ENCODE measurements at regions not wholly inside any gene's neighbourhood (a gene's known extent, or its start where the extent isn't known, plus 50 kb on each side); places are given as distances from the start of the nearest gene placed in this dataset.

GRCh38 chr2:116444256-116444872 is 1370.1 kb upstream of the DDX18 start:
- SMC1A ChIA-PET (ENCODE audit: uncharacterized antibody, unreplicated experiment) = no interaction called here
- Histone ChIP-seq H2AFZ (ENCODE audit: control insufficient read depth, low read depth, low read length) (no peak overlapping the region), H3K27ac (ENCODE audit: control insufficient read depth, insufficient read depth) (no peak overlapping the region), H3K9ac (ENCODE audit: control insufficient read depth, insufficient read depth, low read length) (no peak overlapping the region), H3K9me3 (replicated peaks; ENCODE audit: control insufficient read depth, insufficient read depth, low read length) (no peaks in the 10 kb centered on the region; the same call in 2 of the 3 replicates), H3K4me3 (no peak overlapping the region), H3K27me3 (replicated peaks in 1 of 2; ENCODE audit: control insufficient read depth in 2 of 2, insufficient read depth in 2 of 2, low read length in 1 of 2) (no peaks in the 10 kb centered on the region), H3K36me3 (ENCODE audit: control insufficient read depth in 2 of 2, insufficient read depth in 2 of 2, low read length in 1 of 2) (no peaks in the 10 kb centered on the region), H3K4me2 (ENCODE audit: control insufficient read depth, insufficient read depth) (no peak overlapping the region), H3K4me1 (ENCODE audit: control insufficient read depth, insufficient read depth, low read length) (no peaks in the 10 kb centered on the region), H4K20me1 (ENCODE audit: control insufficient read depth, insufficient read depth) (no peaks in the 10 kb centered on the region), H3K79me2 (ENCODE audit: control insufficient read depth, insufficient read depth, low read length) (no peaks in the 10 kb centered on the region)
- CTCF ChIA-PET = no interaction called here
- POLR2A ChIA-PET = no interaction called here
- intact Hi-C loops (cut with micrococcal nuclease; ENCODE audit: unreplicated experiment) = no loop called here
- in situ Hi-C loops (cut with MboI) = no loop called here
- no peak for ATAC-seq
- BruUV-seq (replicated peaks) = no TSS peak
- TF ChIP-seq HCFC1 (IDR thresholded peaks at IDR 0.05; ENCODE audit: low read length) (no peak), ETV6 (conservative IDR thresholded peaks at IDR 0.05 in 1 of 2, IDR thresholded peaks at IDR 0.05 in 1 of 2; ENCODE audit: borderline replicate concordance in 1 of 2, low read depth in 1 of 2) (no peak), MLLT1 (IDR thresholded peaks at IDR 0.05) (no peak), NR2F1 (conservative IDR thresholded peaks at IDR 0.05) (no peak), BCL3 (IDR thresholded peaks at IDR 0.05; ENCODE audit: borderline replicate concordance, insufficient read depth, low read depth, low read length, poor library complexity, severe bottlenecking) (no peak), ZNF217 (IDR thresholded peaks at IDR 0.05) (no peak), KLF5 (IDR thresholded peaks at IDR 0.05; ENCODE audit: partially characterized antibody) (no peak), ATF2 (IDR thresholded peaks at IDR 0.05; ENCODE audit: low read length) (no peak), SMARCA5 (IDR thresholded peaks at IDR 0.05) (no peak), MYC (IDR thresholded peaks at IDR 0.05; ENCODE audit: insufficient read depth, insufficient read length, insufficient replicate concordance, low read length, severe bottlenecking) (no peak), CHD1 (IDR thresholded peaks at IDR 0.05; ENCODE audit: low read depth, low read length) (no peak), CBX5 (IDR thresholded peaks at IDR 0.05; ENCODE audit: low read depth) (no peak), BMI1 (IDR thresholded peaks at IDR 0.05; ENCODE audit: borderline replicate concordance) (no peak), IKZF2 (IDR thresholded peaks at IDR 0.05) (no peak), PML (IDR thresholded peaks at IDR 0.05; ENCODE audit: low read length) (no peak)
- WGBS (ENCODE audit: insufficient coverage, insufficient replicate concordance, low lambda C conversion rate, missing lambda C conversion rate) = 8% methylated on average over 1 of the region's 1 CpG
- no peak for FAIRE-seq
- DNase-seq (ENCODE audit: low read depth, low spot score) = no peak
- RAD21 ChIA-PET (ENCODE audit: unreplicated experiment) = no interaction called here

Data from GM12878 (cell line).